Cerebellar nuclear complex (tissue), 1 donor: ENCODE measurements at regions not wholly inside any gene's neighbourhood (a gene's known extent, or its start where the extent isn't known, plus 50 kb on each side); places are given as distances from the start of the nearest gene placed in this dataset.

Experiments
- DNase-seq, 2 experiments: peaks; one replicate each; lab custom pipeline; 2025; lab: John Stamatoyannopoulos, UW

- no peak for DNase-seq
Observed at GRCh38 chr18:60980422-60981005, 352.7 kb upstream of the CDH20 start.

GRCh38 chr18:60981682-60982328 lies 351.4 kb upstream of the CDH20 start:
- no peak for DNase-seq

- no peak for DNase-seq
Observed at GRCh38 chr18:60982329-60982695, 350.9 kb upstream of the CDH20 start.

- DNase-seq, result no peak
Observed at GRCh38 chr18:60982928-60983327, 350.3 kb upstream of the CDH20 start.

- no peak for DNase-seq
Observed at GRCh38 chr18:60984510-60984909, 348.7 kb upstream of the CDH20 start.

- DNase-seq, result no peak
Observed at GRCh38 chr18:60987963-60988362, 345.3 kb upstream of the CDH20 start.

GRCh38 chr18:60996326-60996725 lies 336.9 kb upstream of the CDH20 start:
- DNase-seq, result no peak

- DNase-seq, result no peak
Observed at GRCh38 chr18:60996822-60997221, 336.4 kb upstream of the CDH20 start.

GRCh38 chr18:61001138-61001537 lies 332.1 kb upstream of the CDH20 start:
- DNase-seq, result no peak

- no peak for DNase-seq
Observed at GRCh38 chr18:61006687-61007224, 326.5 kb upstream of the CDH20 start.

GRCh38 chr18:61019338-61020301 lies 313.6 kb upstream of the CDH20 start:
- no peak for DNase-seq

GRCh38 chr18:61025596-61025995 lies 307.6 kb upstream of the CDH20 start:
- DNase-seq, result no peak

GRCh38 chr18:61031626-61032025 lies 301.6 kb upstream of the CDH20 start:
- no peak for DNase-seq

GRCh38 chr18:61034580-61034979 lies 298.6 kb upstream of the CDH20 start:
- no peak for DNase-seq

GRCh38 chr18:61039251-61039650 lies 294.0 kb upstream of the CDH20 start:
- DNase-seq, result peak in 1 of 2 experiments; percentile 64

GRCh38 chr18:61047794-61048193 lies 285.4 kb upstream of the CDH20 start:
- DNase-seq, result no peak

GRCh38 chr18:61057443-61057842 lies 275.8 kb upstream of the CDH20 start:
- DNase-seq, result no peak

- no peak for DNase-seq
Observed at GRCh38 chr18:61062258-61062657, 271.0 kb upstream of the CDH20 start.

- no peak for DNase-seq
Observed at GRCh38 chr18:61064911-61065310, 268.3 kb upstream of the CDH20 start.

- no peak for DNase-seq
Observed at GRCh38 chr18:61076986-61077385, 256.2 kb upstream of the CDH20 start.

GRCh38 chr18:61079714-61080113 lies 253.5 kb upstream of the CDH20 start:
- no peak for DNase-seq

- no peak for DNase-seq
Observed at GRCh38 chr18:61080954-61081528, 252.2 kb upstream of the CDH20 start.
